HG02970 (cell line): ENCODE measurements at regions not wholly inside any gene's neighbourhood (a gene's known extent, or its start where the extent isn't known, plus 50 kb on each side); places are given as distances from the start of the nearest gene placed in this dataset.

Source experiments
- ATAC-seq: cut with Tn5 transposase; IDR thresholded peaks from one replicate; pipeline ENCODE4 v1.9.1; 2021; ENCODE audit warnings: mild to moderate bottlenecking, moderate library complexity, moderate number of reproducible peaks; ENCODE audit not compliant: unreplicated experiment, low FRiP score

GRCh38 chr3:104740874-104741379, 625.8 kb upstream of the ALCAM start:
- no peak for ATAC-seq

- no peak for ATAC-seq
Observed at GRCh38 chr3:104742044-104742443, 624.7 kb upstream of the ALCAM start.

GRCh38 chr3:104745313-104745712, 621.4 kb upstream of the ALCAM start:
- ATAC-seq = no peak

- ATAC-seq = no peak
Observed at GRCh38 chr3:104746056-104746455, 620.7 kb upstream of the ALCAM start.

- ATAC-seq = no peak
Observed at GRCh38 chr3:104750581-104750980, 616.1 kb upstream of the ALCAM start.

- ATAC-seq = no peak
Observed at GRCh38 chr3:104755791-104756190, 610.9 kb upstream of the ALCAM start.

GRCh38 chr3:104763007-104763406, 603.7 kb upstream of the ALCAM start:
- ATAC-seq = no peak

GRCh38 chr3:104764496-104764895, 602.2 kb upstream of the ALCAM start:
- no peak for ATAC-seq

GRCh38 chr3:104768886-104769285, 597.8 kb upstream of the ALCAM start:
- ATAC-seq = no peak

GRCh38 chr3:104779324-104779723, 587.4 kb upstream of the ALCAM start:
- no peak for ATAC-seq

- no peak for ATAC-seq
Observed at GRCh38 chr3:104781112-104781511, 585.6 kb upstream of the ALCAM start.

- ATAC-seq = no peak
Observed at GRCh38 chr3:104785947-104786346, 580.8 kb upstream of the ALCAM start.

- no peak for ATAC-seq
Observed at GRCh38 chr3:104787306-104787705, 579.4 kb upstream of the ALCAM start.

GRCh38 chr3:104788807-104789206, 577.9 kb upstream of the ALCAM start:
- ATAC-seq = no peak

GRCh38 chr3:104791331-104791730, 575.4 kb upstream of the ALCAM start:
- no peak for ATAC-seq

- no peak for ATAC-seq
Observed at GRCh38 chr3:104796556-104796955, 570.2 kb upstream of the ALCAM start.

GRCh38 chr3:104805042-104805441, 561.7 kb upstream of the ALCAM start:
- ATAC-seq = no peak

GRCh38 chr3:104805508-104805907, 561.2 kb upstream of the ALCAM start:
- no peak for ATAC-seq

GRCh38 chr3:104810896-104811295, 555.8 kb upstream of the ALCAM start:
- no peak for ATAC-seq

- no peak for ATAC-seq
Observed at GRCh38 chr3:104816008-104816407, 550.7 kb upstream of the ALCAM start.

GRCh38 chr3:104816716-104817115, 550.0 kb upstream of the ALCAM start:
- ATAC-seq = no peak

GRCh38 chr3:104819333-104819732, 547.4 kb upstream of the ALCAM start:
- ATAC-seq = no peak

GRCh38 chr3:104820959-104821358, 545.8 kb upstream of the ALCAM start:
- ATAC-seq = no peak
